IMR-90 (cell line): ENCODE measurements at regions not wholly inside any gene's neighbourhood (a gene's known extent, or its start where the extent isn't known, plus 50 kb on each side); places are given as distances from the start of the nearest gene placed in this dataset.
A peak's percentile ranks its signal among the peaks of the same experiment; 100 is the strongest.
"Not testable (repeated sequence)": the region's sequence is repeated elsewhere in the genome, so short reads cannot be mapped to it uniquely, and the experiment has no call there.

Experiments
- ATAC-seq: fragments of 200-7000 bp; cut with Tn5 transposase; 2 replicates; pipeline ENCODE4 v1.9.1; 2020; ENCODE audit warnings: low read depth, mild to moderate bottlenecking, moderate library complexity
- BruUV-seq: library from RNA; stranded (reverse); fragments of 400-500 nt; replicated peaks from 2 replicates; lab custom pipeline; 2021; lab: Mats Ljungman, UMichigan
- CTCF ChIA-PET: fragments of 300-600 bp; formaldehyde crosslinking; extraction: SDS; loops from one replicate; lab custom pipeline; 2021; ENCODE audit warnings: antibody characterized with exemption; lab: Yijun Ruan, JAX
- POLR2A ChIA-PET: fragments of 300-600 bp; sonication (Branson Sonifier 250); formaldehyde crosslinking; loops from one replicate; lab custom pipeline; 2022; ENCODE audit warnings: antibody characterized with exemption; ENCODE audit not compliant: unreplicated experiment; lab: Charles Lee
- DNase-seq: peaks from one replicate; pipeline ENCODE4 v3.0.0; 2013
- H2AFZ ChIP-seq: replicated peaks from 2 replicates; pipeline ENCODE3; 2013; ENCODE audit warnings: low read length, mild to moderate bottlenecking; ENCODE audit not compliant: poor library complexity
- H2AK5ac ChIP-seq: 2 replicates; pipeline ENCODE4 v1.6.1; 2013; ENCODE audit warnings: low read depth, low read length, inconsistent platforms
- H2AK9ac ChIP-seq: replicated peaks from 2 replicates; pipeline ENCODE3; 2013; ENCODE audit warnings: mild to moderate bottlenecking, low read depth, low read length, moderate library complexity; ENCODE audit not compliant: poor library complexity
- H2BK120ac ChIP-seq: 2 replicates; pipeline ENCODE4 v1.6.1; 2013; ENCODE audit warnings: low read depth, low read length, inconsistent platforms
- H2BK15ac ChIP-seq: 3 replicates; pipeline ENCODE4 v1.6.1; 2013; ENCODE audit warnings: low read depth, low read length, inconsistent platforms
- H2BK20ac ChIP-seq: 2 replicates; pipeline ENCODE4 v1.6.1; 2013; ENCODE audit warnings: low read depth, mild to moderate bottlenecking, inconsistent platforms, low read length, moderate library complexity
- H2BK5ac ChIP-seq: 2 replicates; pipeline ENCODE4 v1.6.1; 2013; ENCODE audit warnings: mild to moderate bottlenecking, low read depth, low read length, inconsistent platforms; ENCODE audit not compliant: poor library complexity, severe bottlenecking
- H3K14ac ChIP-seq: replicated peaks from 2 replicates; pipeline ENCODE4 v1.6.1; 2013; ENCODE audit warnings: low read depth, low read length, inconsistent platforms
- H3K18ac ChIP-seq: 2 replicates; pipeline ENCODE4 v1.6.1; 2013; ENCODE audit warnings: low read depth, low read length, control low read depth
- H3K23ac ChIP-seq: 2 replicates; pipeline ENCODE4 v1.6.1; 2013; ENCODE audit warnings: low read depth, low read length, inconsistent platforms
- H3K27ac ChIP-seq: 2 replicates; pipeline ENCODE4 v1.5.1; 2013; ENCODE audit warnings: mild to moderate bottlenecking, control low read depth, low read length; ENCODE audit not compliant: insufficient read depth
- H3K27me3 ChIP-seq: 2 replicates; pipeline ENCODE4 v1.6.1; 2013; ENCODE audit warnings: low read length; ENCODE audit not compliant: control insufficient read depth, insufficient read depth
- H3K36me3 ChIP-seq: 2 replicates; pipeline ENCODE4 v1.6.1; 2013; ENCODE audit warnings: low read length, mixed read lengths; ENCODE audit not compliant: control insufficient read depth, insufficient read depth
- H3K4ac ChIP-seq: 2 replicates; pipeline ENCODE4 v1.6.1; 2013; ENCODE audit warnings: low read depth, low read length, inconsistent platforms
- H3K4me1 ChIP-seq: 2 replicates; pipeline ENCODE4 v1.6.1; 2013; ENCODE audit warnings: low read length, mixed read lengths; ENCODE audit not compliant: control insufficient read depth, insufficient read depth
- H3K4me2 ChIP-seq: 2 replicates; pipeline ENCODE4 v1.6.1; 2013; ENCODE audit warnings: low read depth, mild to moderate bottlenecking, control low read depth, low read length, moderate library complexity
- H3K4me3 ChIP-seq: 2 replicates; pipeline ENCODE4 v1.5.1; 2013; ENCODE audit warnings: low read depth, mild to moderate bottlenecking, control low read depth, low read length, moderate library complexity; ENCODE audit not compliant: insufficient read depth
- H3K56ac ChIP-seq: 2 replicates; pipeline ENCODE4 v1.6.1; 2013; ENCODE audit warnings: low read length, inconsistent platforms; ENCODE audit not compliant: insufficient read depth; ENCODE audit errors: extremely low read depth
- H3K79me1 ChIP-seq, 2 experiments: 2 replicates each; pipeline ENCODE4 v1.6.1; 2013; ENCODE audit warnings: low read length in 2 of 2, inconsistent platforms in 1 of 2, low read depth in 1 of 2
- H3K9ac ChIP-seq: 2 replicates; pipeline ENCODE4 v1.6.1; 2013; ENCODE audit warnings: low read depth, low read length, control low read depth
- H3K9me1 ChIP-seq: 2 replicates; pipeline ENCODE4 v1.6.1; 2013; ENCODE audit warnings: low read length, inconsistent platforms; ENCODE audit not compliant: insufficient read depth
- H3K9me3 ChIP-seq: 2 replicates; pipeline ENCODE4 v1.6.1; 2013; ENCODE audit warnings: low read length; ENCODE audit not compliant: control insufficient read depth, insufficient read depth
- H4K20me1 ChIP-seq: 2 replicates; pipeline ENCODE4 v1.6.1; 2013; ENCODE audit warnings: low read length, inconsistent platforms; ENCODE audit not compliant: insufficient read depth
- H4K5ac ChIP-seq: 2 replicates; pipeline ENCODE4 v1.6.1; 2013; ENCODE audit warnings: mild to moderate bottlenecking, low read depth, low read length, control low read depth
- H4K8ac ChIP-seq, 2 experiments: 2 replicates each; pipeline ENCODE4 v1.6.1; 2013; ENCODE audit warnings: low read depth in 2 of 2, low read length in 2 of 2, control low read depth in 1 of 2, inconsistent platforms in 1 of 2
- H4K91ac ChIP-seq: 2 replicates; pipeline ENCODE4 v1.6.1; 2013; ENCODE audit warnings: low read depth, low read length, inconsistent platforms; ENCODE audit not compliant: insufficient read depth
- SMC3 ChIP-seq: fragments of 150-350 bp; IDR thresholded peaks from 2 replicates; pipeline ENCODE4 v1.6.1; 2016; ENCODE audit warnings: low read depth, mild to moderate bottlenecking, antibody characterized with exemption, low read length, moderate library complexity
- WGBS, 2 experiments: methylation state at CpG; one replicate each; pipeline versions ENCODE4 v1.1.5 to v1.1.7; 2013; ENCODE audit warnings: missing lambda C conversion rate in 2 of 2; ENCODE audit not compliant: insufficient read length in 1 of 2; ENCODE audit errors: extremely low coverage in 2 of 2; 5-methylcytosine and 5-hydroxymethylcytosine counted together
- dilution Hi-C: fragments of 300-500 bp; cut with HindIII; formaldehyde crosslinking; loops from one replicate; pipeline ENCODE4 v1.14.3; 2018; ENCODE audit warnings: low sequenced_read_pairs; ENCODE audit not compliant: unreplicated experiment
- in situ Hi-C: fragments of 300-500 bp; cut with MboI; formaldehyde crosslinking; loops from 3 replicates; pipeline ENCODE4 v1.14.3; 2019; ENCODE audit warnings: low sequenced_read_pairs, inconsistent platforms, mixed read lengths
- intact Hi-C: fragments of 100-400 bp; cut with micrococcal nuclease; formaldehyde crosslinking; loops from 2 replicates; pipeline ENCODE4 v1.10.0; 2022
- TF ChIP-seq, protein P1 (sequence below): fragments of 150-350 bp; IDR thresholded peaks from 2 replicates; pipeline ENCODE4 v1.6.1; 2016; ENCODE audit warnings: low read depth, mild to moderate bottlenecking, low read length, moderate library complexity, borderline replicate concordance
- TF ChIP-seq, protein P2 (sequence below): fragments of 150-350 bp; IDR thresholded peaks from 2 replicates; pipeline ENCODE4 v1.6.1; 2017; ENCODE audit warnings: mild to moderate bottlenecking, antibody characterized with exemption, low read length, low read depth

DNA sequence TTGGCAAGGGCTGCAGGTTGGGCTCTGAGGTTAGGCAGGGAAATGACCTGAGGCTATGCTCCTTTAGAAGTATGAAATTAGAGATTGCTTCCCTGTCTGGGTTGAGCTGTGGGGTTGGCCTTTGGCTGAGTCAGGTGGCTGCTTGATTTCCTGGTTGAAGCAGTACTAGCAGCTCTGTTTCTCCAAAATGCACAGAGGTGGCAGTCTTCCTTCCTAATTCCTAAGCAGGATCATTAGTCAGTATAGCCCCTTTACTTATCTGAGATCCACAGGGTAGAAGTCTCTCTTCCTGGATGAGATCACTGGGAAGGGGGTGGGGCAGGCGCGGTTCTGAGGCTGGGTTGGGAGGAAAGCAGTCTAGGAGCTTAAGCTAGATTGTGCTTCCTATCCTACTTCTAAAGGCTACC lies 1917.5 kb downstream of the LRRC4C start:
- CTCF ChIA-PET, result no interaction called here
- no peak overlapping the region for H3K4me2 ChIP-seq
- BruUV-seq, result no TSS peak

GRCh38 chr11:39536323-39536722 lies 1923.1 kb downstream of the LRRC4C start:
- H3K18ac ChIP-seq, H2AK9ac ChIP-seq, in situ Hi-C loops, BruUV-seq, CTCF ChIA-PET, H4K91ac ChIP-seq, H2BK15ac ChIP-seq, H3K9ac ChIP-seq, dilution Hi-C loops, POLR2A ChIA-PET, H3K9me1 ChIP-seq, H3K56ac ChIP-seq, H2BK20ac ChIP-seq, H2BK120ac ChIP-seq, H3K4me2 ChIP-seq, H2BK5ac ChIP-seq, H2AFZ ChIP-seq, H3K27ac ChIP-seq, H3K4me3 ChIP-seq, H3K4me1 ChIP-seq, H3K9me3 ChIP-seq, H2AK5ac ChIP-seq, H3K23ac ChIP-seq, DNase-seq, H3K79me1 ChIP-seq, H3K4ac ChIP-seq, H3K27me3 ChIP-seq, H3K14ac ChIP-seq, H4K5ac ChIP-seq, H3K36me3 ChIP-seq, H4K8ac ChIP-seq, H4K20me1 ChIP-seq, ATAC-seq, intact Hi-C loops: not testable (repeated sequence)
- 47% methylated on average over 4 of the region's 8 CpGs; no CpG with 5 or more reads in 1 of the 2 experiments for WGBS, 2 experiments

More for the DNA sequence above, 1917.5 kb downstream of the LRRC4C start:
- intact Hi-C loops (no loop called here), in situ Hi-C loops (no loop called here), dilution Hi-C loops (no loop called here)
- POLR2A ChIA-PET, result no interaction called here
- Histone ChIP-seq H2BK20ac (no peak overlapping the region), H3K27ac (no peak overlapping the region), H3K18ac (no peak overlapping the region), H2BK15ac (no peak overlapping the region), H3K23ac (no peak overlapping the region), H3K4me1 (no peaks in the 10 kb centered on the region), H2BK120ac (no peak overlapping the region), H3K56ac (no peak overlapping the region), H3K14ac (no peak overlapping the region), H4K8ac (no peak overlapping the region), H2AK9ac (no peak overlapping the region), H3K4ac (no peak overlapping the region), H4K5ac (no peak overlapping the region), H4K20me1 (no peaks in the 10 kb centered on the region), H2BK5ac (no peak overlapping the region), H2AFZ (peak overlapping the region; percentile 3), H3K9ac (no peak overlapping the region), H3K79me1 (no peaks in the 10 kb centered on the region), H4K91ac (no peak overlapping the region), H3K36me3 (no peaks in the 10 kb centered on the region), H3K4me3 (no peak overlapping the region), H3K9me3 (peaks cover 5% of the 10 kb centered on the region), H2AK5ac (no peak overlapping the region), H3K27me3 (no peaks in the 10 kb centered on the region), H3K9me1 (no peaks in the 10 kb centered on the region)
- TF ChIP-seq, protein P1, sequence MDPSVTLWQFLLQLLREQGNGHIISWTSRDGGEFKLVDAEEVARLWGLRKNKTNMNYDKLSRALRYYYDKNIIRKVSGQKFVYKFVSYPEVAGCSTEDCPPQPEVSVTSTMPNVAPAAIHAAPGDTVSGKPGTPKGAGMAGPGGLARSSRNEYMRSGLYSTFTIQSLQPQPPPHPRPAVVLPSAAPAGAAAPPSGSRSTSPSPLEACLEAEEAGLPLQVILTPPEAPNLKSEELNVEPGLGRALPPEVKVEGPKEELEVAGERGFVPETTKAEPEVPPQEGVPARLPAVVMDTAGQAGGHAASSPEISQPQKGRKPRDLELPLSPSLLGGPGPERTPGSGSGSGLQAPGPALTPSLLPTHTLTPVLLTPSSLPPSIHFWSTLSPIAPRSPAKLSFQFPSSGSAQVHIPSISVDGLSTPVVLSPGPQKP, result no peak
- TF ChIP-seq SMC3, result no peak
- TF ChIP-seq, protein P2, sequence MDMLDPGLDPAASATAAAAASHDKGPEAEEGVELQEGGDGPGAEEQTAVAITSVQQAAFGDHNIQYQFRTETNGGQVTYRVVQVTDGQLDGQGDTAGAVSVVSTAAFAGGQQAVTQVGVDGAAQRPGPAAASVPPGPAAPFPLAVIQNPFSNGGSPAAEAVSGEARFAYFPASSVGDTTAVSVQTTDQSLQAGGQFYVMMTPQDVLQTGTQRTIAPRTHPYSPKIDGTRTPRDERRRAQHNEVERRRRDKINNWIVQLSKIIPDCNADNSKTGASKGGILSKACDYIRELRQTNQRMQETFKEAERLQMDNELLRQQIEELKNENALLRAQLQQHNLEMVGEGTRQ, result no peak
- ATAC-seq (no peak), DNase-seq (no peak)
- no CpG with 5 or more reads among the region's 2 CpGs for WGBS, 2 experiments
